DOHH2 (cell line): ENCODE measurements at regions not wholly inside any gene's neighbourhood (a gene's known extent, or its start where the extent isn't known, plus 50 kb on each side); places are given as distances from the start of the nearest gene placed in this dataset.

Experiments used
- H3F3A ChIP-seq: fragments of 200-600 bp; sonication (generic), shearing (Covaris generic); 2 replicates; pipeline ENCODE4 v1.6.0; 2016; ENCODE audit warnings: antibody characterized with exemption, mild to moderate bottlenecking; ENCODE audit not compliant: control insufficient read depth, insufficient read depth
- H3K27ac ChIP-seq: fragments of 200-600 bp; sonication (generic); 2 replicates; pipeline ENCODE4 v1.5.1; 2014; ENCODE audit warnings: low read depth, mild to moderate bottlenecking, low read length, moderate library complexity
- H3K27me3 ChIP-seq: fragments of 200-600 bp; sonication (generic); 2 replicates; pipeline ENCODE4 v1.6.1; 2014; ENCODE audit warnings: mild to moderate bottlenecking, low read length, mixed read lengths; ENCODE audit not compliant: control insufficient read depth
- H3K36me3 ChIP-seq: fragments of 200-600 bp; sonication (generic); 2 replicates; pipeline ENCODE4 v1.6.1; 2014; ENCODE audit warnings: mild to moderate bottlenecking, low read length, moderate library complexity, mixed read lengths; ENCODE audit not compliant: control insufficient read depth
- H3K4me1 ChIP-seq: fragments of 200-600 bp; sonication (generic); 2 replicates; pipeline ENCODE4 v1.6.1; 2014; ENCODE audit warnings: mild to moderate bottlenecking, low read length, mixed read lengths; ENCODE audit not compliant: control insufficient read depth
- H3K4me2 ChIP-seq: fragments of 200-600 bp; sonication (generic); 2 replicates; pipeline ENCODE4 v1.6.0; 2014; ENCODE audit warnings: mild to moderate bottlenecking, low read length, moderate library complexity
- H3K4me3 ChIP-seq: fragments of 200-600 bp; sonication (generic); 2 replicates; pipeline ENCODE4 v1.5.1; 2014; ENCODE audit warnings: mild to moderate bottlenecking, low read length, mixed read lengths
- H3K79me2 ChIP-seq: fragments of 200-600 bp; sonication (generic); 2 replicates; pipeline ENCODE4 v1.6.1; 2014; ENCODE audit warnings: mild to moderate bottlenecking, low read length, mixed read lengths; ENCODE audit not compliant: control insufficient read depth
- H3K9me2 ChIP-seq: fragments of 200-600 bp; sonication (generic); replicated peaks from 2 replicates; pipeline ENCODE4 v1.6.1; 2014; ENCODE audit warnings: mild to moderate bottlenecking, low read length, mixed read lengths; ENCODE audit not compliant: control insufficient read depth
- H3K9me3 ChIP-seq: fragments of 200-600 bp; sonication (generic); 2 replicates; pipeline ENCODE4 v1.6.1; 2014; ENCODE audit warnings: antibody characterized with exemption, low read length, mixed read lengths; ENCODE audit not compliant: control insufficient read depth, insufficient read depth
- H4K20me1 ChIP-seq: fragments of 200-600 bp; sonication (generic); 2 replicates; pipeline ENCODE4 v1.6.0; 2014; ENCODE audit warnings: low read depth, mild to moderate bottlenecking, antibody characterized with exemption, low read length, moderate library complexity; ENCODE audit not compliant: control insufficient read depth, insufficient read depth
- CTCF ChIP-seq: fragments of 200-600 bp; sonication (generic); IDR thresholded peaks from one replicate; pipeline ENCODE4 v1.5.1; 2014; ENCODE audit warnings: antibody characterized with exemption, mild to moderate bottlenecking, low read depth, low read length; ENCODE audit not compliant: poor library complexity, severe bottlenecking
- EZH2phosphoT487 ChIP-seq: fragments of 200-600 bp; sonication (generic); IDR thresholded peaks from 2 replicates; pipeline ENCODE4 v1.6.1; 2017; ENCODE audit warnings: borderline replicate concordance, mild to moderate bottlenecking, antibody characterized with exemption, low read length, moderate library complexity, mixed read lengths

GRCh38 chr1:55682198-55682597 is 467.0 kb upstream of the USP24 start:
- Histone ChIP-seq H3K79me2 (no peaks in the 10 kb centered on the region), H3K9me3 (no peaks in the 10 kb centered on the region), H3K9me2 (no peaks in the 10 kb centered on the region), H4K20me1 (no peaks in the 10 kb centered on the region), H3K4me1 (no peaks in the 10 kb centered on the region), H3K27ac (no peak overlapping the region), H3K36me3 (no peaks in the 10 kb centered on the region), H3K27me3 (no peaks in the 10 kb centered on the region), H3K4me3 (no peak overlapping the region), H3F3A (no peaks in the 10 kb centered on the region), H3K4me2 (no peak overlapping the region)
- TF ChIP-seq EZH2phosphoT487 (no peak), CTCF (no peak)

- Histone ChIP-seq H3K4me2 (no peak overlapping the region), H3K36me3 (no peaks in the 10 kb centered on the region)
These were observed 464.8 kb upstream of the USP24 start for GRCh38 chr1:55679971-55680370.

GRCh38 chr1:55673416-55673815 is 458.3 kb upstream of the USP24 start:
- Histone ChIP-seq H3F3A (no peaks in the 10 kb centered on the region), H3K9me3 (no peaks in the 10 kb centered on the region), H3K4me1 (no peaks in the 10 kb centered on the region), H3K4me2 (no peak overlapping the region), H3K79me2 (no peaks in the 10 kb centered on the region), H3K27ac (no peak overlapping the region), H3K9me2 (no peaks in the 10 kb centered on the region), H3K4me3 (no peak overlapping the region), H3K27me3 (no peaks in the 10 kb centered on the region), H4K20me1 (no peaks in the 10 kb centered on the region), H3K36me3 (no peaks in the 10 kb centered on the region)
- TF ChIP-seq EZH2phosphoT487 (no peak), CTCF (no peak)

More at GRCh38 chr1:55679971-55680370, 464.8 kb upstream of the USP24 start:
- Histone ChIP-seq H3K27me3 (no peaks in the 10 kb centered on the region), H3F3A (no peaks in the 10 kb centered on the region), H3K4me3 (no peak overlapping the region), H4K20me1 (no peaks in the 10 kb centered on the region), H3K4me1 (no peaks in the 10 kb centered on the region), H3K9me3 (no peaks in the 10 kb centered on the region), H3K79me2 (no peaks in the 10 kb centered on the region), H3K27ac (no peak overlapping the region), H3K9me2 (no peaks in the 10 kb centered on the region)
- TF ChIP-seq EZH2phosphoT487 (no peak), CTCF (no peak)
